Activated T-helper 2 cell treated with anti-CD3 and anti-CD28 coated beads, Interferon-gamma antibody, Interleukin-2, Interleukin-4, amounts not matched to agents 10 μg/mL and 5 μg/mL and 100 μg/mL, durations not matched to agents 14 hours and 24 hours and 36 hours (primary cell): ENCODE measurements at regions not wholly inside any gene's neighbourhood (a gene's known extent, or its start where the extent isn't known, plus 50 kb on each side); places are given as distances from the start of the nearest gene placed in this dataset.

ENCODE experiments used
- DNase-seq: peaks from one replicate; pipeline ENCODE4 v3.0.0; 2021; ENCODE audit warnings: low spot score
- H3K27ac Mint-ChIP-seq: one replicate; pipeline ENCODE4 v1.8.0; 2021; ENCODE audit warnings: mixed read lengths
- H3K27me3 Mint-ChIP-seq: one replicate; pipeline ENCODE4 v1.8.0; 2021; ENCODE audit warnings: low read depth, mixed read lengths
- H3K36me3 Mint-ChIP-seq: one replicate; pipeline ENCODE4 v1.8.0; 2021; ENCODE audit warnings: low read depth, mixed read lengths
- H3K4me1 Mint-ChIP-seq: one replicate; pipeline ENCODE4 v1.8.0; 2021; ENCODE audit warnings: low read depth, mixed read lengths
- H3K4me3 Mint-ChIP-seq: one replicate; pipeline ENCODE4 v1.8.0; 2021; ENCODE audit warnings: low read depth, mild to moderate bottlenecking, moderate library complexity, mixed read lengths
- H3K9me3 Mint-ChIP-seq: one replicate; pipeline ENCODE4 v1.8.0; 2021; ENCODE audit warnings: mixed read lengths
- intact Hi-C: fragments of 100-400 bp; cut with micrococcal nuclease; formaldehyde crosslinking; loops from one replicate; pipeline ENCODE4 v1.15.1; 2023

DNA sequence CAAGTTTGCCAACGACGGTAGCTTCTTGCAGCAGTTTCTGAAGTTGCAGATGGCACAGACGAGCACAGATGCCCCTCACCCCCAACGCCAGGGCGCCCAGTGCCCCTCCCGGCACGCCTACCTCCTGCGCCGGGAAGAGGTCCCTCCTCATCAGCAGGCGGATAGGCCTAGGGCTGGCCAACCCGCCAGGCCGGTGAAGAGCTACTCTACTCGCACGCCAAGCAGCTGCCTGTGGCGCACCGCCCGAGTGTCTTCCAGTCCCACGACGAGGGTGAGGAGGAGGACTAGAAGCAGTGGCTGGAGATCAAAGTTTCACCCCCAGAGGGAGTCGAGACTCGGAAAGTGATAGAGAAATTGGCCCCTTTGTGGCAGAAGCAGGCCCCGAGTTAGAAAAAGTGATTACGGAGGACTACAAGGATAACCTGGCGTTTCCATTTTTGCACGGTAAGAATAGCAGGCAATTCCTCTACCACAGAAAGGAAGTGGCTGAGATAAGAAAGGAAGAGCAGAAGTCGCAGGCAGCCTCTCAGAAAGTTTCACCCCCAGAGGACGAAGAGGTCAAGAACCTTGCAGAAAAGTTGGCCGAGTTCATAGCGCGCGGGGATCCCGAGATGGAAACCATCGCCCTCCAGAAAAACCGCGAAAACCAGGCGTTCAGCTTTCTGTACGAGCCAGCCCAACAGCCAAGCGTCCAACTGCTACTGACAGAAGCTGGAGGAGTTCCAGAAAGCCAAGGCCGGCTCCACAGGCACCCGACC is 170.4 kb downstream of the HINT1 start:
- Mint-ChIP-seq H3K9me3 (no peaks in the 10 kb centered on the region), H3K36me3 (no peaks in the 10 kb centered on the region), H3K27me3 (peaks cover 3% of the 10 kb centered on the region), H3K4me1 (no peaks in the 10 kb centered on the region), H3K27ac (no peak overlapping the region), H3K4me3 (no peak overlapping the region)
- intact Hi-C loops, result no loop called here
- DNase-seq, result no peak

GRCh38 chr5:130992621-130993020 is 172.4 kb downstream of the HINT1 start:
- Mint-ChIP-seq H3K27me3 (peaks cover 3% of the 10 kb centered on the region), H3K4me1 (no peaks in the 10 kb centered on the region), H3K4me3 (no peak overlapping the region), H3K9me3 (no peaks in the 10 kb centered on the region), H3K36me3 (no peaks in the 10 kb centered on the region), H3K27ac (no peak overlapping the region)
- no peak for DNase-seq
- intact Hi-C loops, result no loop called here

DNA sequence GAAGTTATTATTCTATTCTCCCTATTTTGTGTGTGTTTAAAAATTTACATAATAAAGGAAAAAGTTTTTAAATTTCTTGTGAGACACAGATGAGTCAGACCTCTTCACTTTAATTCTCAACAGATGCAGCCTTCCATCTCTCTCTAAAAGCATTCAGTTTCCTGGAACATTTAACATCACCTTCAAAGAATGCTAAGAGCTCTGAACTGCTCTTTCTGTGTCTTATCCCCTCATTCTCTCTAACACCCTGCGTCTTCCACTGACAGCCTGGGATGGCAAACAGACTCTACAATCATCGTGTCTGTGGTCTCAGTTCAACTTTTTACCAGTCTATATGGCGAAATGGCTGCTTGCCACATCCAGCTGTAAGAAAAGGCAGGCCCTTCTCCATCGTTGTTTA is 173.0 kb downstream of the HINT1 start:
- H3K27me3 Mint-ChIP-seq, result peaks cover 3% of the 10 kb centered on the region
- DNase-seq, result no peak
- H3K4me3 Mint-ChIP-seq, result no peak overlapping the region
- intact Hi-C loops, result no loop called here
- no peaks in the 10 kb centered on the region for H3K9me3 Mint-ChIP-seq
- H3K27ac Mint-ChIP-seq, result no peak overlapping the region
- H3K4me1 Mint-ChIP-seq, result no peaks in the 10 kb centered on the region
- H3K36me3 Mint-ChIP-seq, result no peaks in the 10 kb centered on the region

DNA sequence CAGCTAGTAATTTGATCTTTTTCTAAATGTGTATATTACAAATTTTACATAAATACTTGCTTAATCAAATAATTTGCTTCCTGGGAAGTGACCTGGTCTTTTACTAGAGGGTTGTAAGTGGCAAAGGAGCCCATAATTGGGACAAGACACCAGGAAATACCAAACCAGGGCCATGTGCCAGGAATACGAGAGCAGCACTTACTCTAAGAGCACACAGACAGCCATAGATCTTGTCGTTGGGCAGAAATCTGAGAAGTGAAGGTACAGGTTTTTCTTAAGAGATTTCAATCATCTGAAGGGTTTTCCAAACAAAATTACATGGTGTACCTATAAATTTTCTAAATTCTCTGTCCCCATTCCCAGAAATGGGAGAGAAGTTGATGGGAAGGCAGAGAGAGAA is 179.3 kb downstream of the HINT1 start:
- Mint-ChIP-seq H3K36me3 (no peaks in the 10 kb centered on the region), H3K4me1 (no peaks in the 10 kb centered on the region), H3K4me3 (no peak overlapping the region), H3K27ac (no peak overlapping the region), H3K9me3 (no peaks in the 10 kb centered on the region), H3K27me3 (no peaks in the 10 kb centered on the region)
- intact Hi-C loops, result no loop called here
- DNase-seq, result no peak

DNA sequence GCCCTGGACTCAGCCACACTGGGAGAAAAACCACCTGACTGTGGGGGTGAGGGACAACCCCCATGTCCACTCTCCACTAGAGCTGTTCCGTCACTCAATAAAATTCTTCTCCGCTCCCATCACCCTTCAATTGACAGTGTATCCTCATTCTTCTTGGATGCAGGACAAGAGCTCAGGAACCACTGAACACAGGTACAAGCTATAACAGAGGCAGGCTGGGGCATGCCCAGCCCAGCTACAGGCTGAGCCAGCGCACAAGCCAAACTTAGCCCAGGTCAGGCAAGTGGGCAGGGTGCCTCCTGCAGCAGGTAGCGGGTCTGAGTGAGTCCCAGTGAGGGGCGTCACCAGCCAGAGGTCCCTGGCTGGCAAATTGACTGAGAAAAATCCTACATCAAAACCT is 183.4 kb downstream of the HINT1 start:
- intact Hi-C loops, result no loop called here
- Mint-ChIP-seq H3K36me3 (no peaks in the 10 kb centered on the region), H3K27me3 (no peaks in the 10 kb centered on the region), H3K4me3 (no peak overlapping the region), H3K9me3 (no peaks in the 10 kb centered on the region), H3K27ac (no peak overlapping the region), H3K4me1 (no peaks in the 10 kb centered on the region)
- no peak for DNase-seq

DNA sequence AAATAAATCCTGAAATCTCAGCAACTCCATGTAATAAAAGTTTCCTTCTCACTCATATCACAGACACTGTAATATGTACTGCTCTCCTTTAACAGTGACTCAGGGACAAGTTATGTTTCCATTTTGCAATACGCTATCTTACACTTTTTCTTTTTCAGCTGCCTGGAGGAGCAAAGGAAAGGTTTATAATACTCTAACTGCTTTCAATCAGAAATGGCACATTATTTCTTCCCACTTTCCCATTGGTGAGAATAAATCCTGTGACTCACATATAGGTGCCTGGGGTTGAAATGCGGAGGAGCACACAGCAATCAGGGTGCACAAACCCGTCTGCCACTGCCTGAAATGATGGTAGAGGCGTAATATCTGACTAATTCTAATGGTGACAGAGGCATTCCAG is 186.6 kb downstream of the HINT1 start:
- no peaks in the 10 kb centered on the region for H3K9me3 Mint-ChIP-seq
- DNase-seq, result no peak
- intact Hi-C loops, result no loop called here
- no peak overlapping the region for H3K27ac Mint-ChIP-seq
- H3K27me3 Mint-ChIP-seq, result no peaks in the 10 kb centered on the region
- no peak overlapping the region for H3K4me3 Mint-ChIP-seq
- H3K36me3 Mint-ChIP-seq, result no peaks in the 10 kb centered on the region
- no peaks in the 10 kb centered on the region for H3K4me1 Mint-ChIP-seq

- Mint-ChIP-seq H3K9me3 (no peaks in the 10 kb centered on the region), H3K27ac (no peak overlapping the region), H3K4me1 (no peaks in the 10 kb centered on the region), H3K36me3 (no peaks in the 10 kb centered on the region), H3K27me3 (no peaks in the 10 kb centered on the region), H3K4me3 (no peak overlapping the region)
- intact Hi-C loops, result no loop called here
- no peak for DNase-seq
These were observed 188.6 kb downstream of the HINT1 start for GRCh38 chr5:130976493-130976892.

- intact Hi-C loops, result no loop called here
- Mint-ChIP-seq H3K4me3 (no peak overlapping the region), H3K27me3 (no peaks in the 10 kb centered on the region), H3K36me3 (no peaks in the 10 kb centered on the region), H3K4me1 (no peaks in the 10 kb centered on the region), H3K9me3 (no peaks in the 10 kb centered on the region), H3K27ac (no peak overlapping the region)
- DNase-seq, result no peak
These were observed 189.2 kb downstream of the HINT1 start for GRCh38 chr5:130975847-130976246.

- intact Hi-C loops, result no loop called here
- DNase-seq, result no peak
- no peak overlapping the region for H3K27ac Mint-ChIP-seq
- H3K4me1 Mint-ChIP-seq, result no peaks in the 10 kb centered on the region
- H3K36me3 Mint-ChIP-seq, result no peaks in the 10 kb centered on the region
- H3K4me3 Mint-ChIP-seq, result no peak overlapping the region
- H3K27me3 Mint-ChIP-seq, result no peaks in the 10 kb centered on the region
- no peaks in the 10 kb centered on the region for H3K9me3 Mint-ChIP-seq
These were observed 189.8 kb downstream of the HINT1 start for GRCh38 chr5:130975299-130975698.

DNA sequence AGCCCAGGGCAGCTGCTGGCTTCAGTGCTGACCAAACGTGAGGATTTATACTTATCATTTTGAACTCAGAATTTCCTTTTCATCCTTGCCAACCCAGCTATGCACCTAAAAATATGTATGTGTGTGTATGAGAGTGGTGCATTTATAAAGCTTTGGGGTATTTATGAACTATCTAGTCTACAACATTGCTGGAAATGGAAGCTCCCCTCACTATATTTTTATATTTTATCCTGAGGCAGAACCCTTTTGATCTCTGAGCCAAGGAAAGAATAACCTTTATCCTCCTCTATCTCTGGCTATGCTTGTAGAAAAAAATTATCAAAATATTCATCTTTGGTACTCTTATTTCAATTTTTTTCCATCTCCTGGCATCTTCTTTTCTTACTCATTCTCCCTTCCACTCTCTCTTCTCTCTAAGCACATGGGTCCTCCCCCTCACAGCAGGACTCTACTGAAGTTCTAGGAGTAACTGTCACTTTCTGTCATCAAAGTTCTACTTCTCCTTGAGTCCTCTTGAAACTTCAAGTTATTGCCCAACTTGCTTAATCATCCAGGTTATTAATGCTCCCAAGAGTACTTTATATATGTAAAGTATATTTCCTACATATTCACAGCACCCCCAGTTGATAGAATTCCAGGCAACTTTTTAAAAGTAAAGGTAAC is 190.9 kb downstream of the HINT1 start:
- Mint-ChIP-seq H3K4me3 (no peak overlapping the region), H3K36me3 (no peaks in the 10 kb centered on the region), H3K4me1 (no peaks in the 10 kb centered on the region), H3K27me3 (no peaks in the 10 kb centered on the region), H3K27ac (no peak overlapping the region), H3K9me3 (no peaks in the 10 kb centered on the region)
- intact Hi-C loops, result no loop called here
- DNase-seq, result no peak

DNA sequence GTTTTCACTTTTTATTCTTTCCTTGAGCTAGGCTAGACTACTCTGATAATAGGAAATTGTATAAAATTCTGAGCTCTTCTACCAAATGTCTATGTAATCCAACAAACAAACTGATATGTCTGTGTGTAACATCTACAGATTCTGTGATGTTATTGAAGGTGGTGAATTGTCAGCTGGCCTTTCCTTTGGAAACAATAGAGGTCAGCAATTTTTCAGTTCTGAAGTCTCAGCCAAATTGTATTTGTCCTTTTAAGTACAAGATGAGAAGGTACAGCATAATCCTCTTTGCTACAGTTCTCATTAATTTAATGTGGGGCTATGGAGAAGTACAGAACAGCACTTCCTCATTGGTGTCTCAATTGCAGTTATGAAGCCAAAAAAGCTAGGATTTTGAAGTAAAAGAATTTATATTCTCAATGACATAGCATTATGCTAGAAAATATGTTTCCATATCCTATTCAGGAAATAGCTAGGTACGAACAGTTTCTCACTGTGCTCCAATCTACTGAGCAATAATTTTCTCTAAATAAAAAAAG is 198.0 kb downstream of the HINT1 start:
- no peak overlapping the region for H3K4me3 Mint-ChIP-seq
- no peaks in the 10 kb centered on the region for H3K36me3 Mint-ChIP-seq
- H3K27me3 Mint-ChIP-seq, result no peaks in the 10 kb centered on the region
- peaks cover 7% of the 10 kb centered on the region for H3K9me3 Mint-ChIP-seq
- H3K4me1 Mint-ChIP-seq, result no peaks in the 10 kb centered on the region
- H3K27ac Mint-ChIP-seq, result no peak overlapping the region
- intact Hi-C loops, result no loop called here
- DNase-seq, result no peak

- no peak overlapping the region for H3K4me3 Mint-ChIP-seq
- no peaks in the 10 kb centered on the region for H3K27me3 Mint-ChIP-seq
- no peaks in the 10 kb centered on the region for H3K36me3 Mint-ChIP-seq
- no peaks in the 10 kb centered on the region for H3K4me1 Mint-ChIP-seq
- no peak overlapping the region for H3K27ac Mint-ChIP-seq
- peaks cover 8% of the 10 kb centered on the region for H3K9me3 Mint-ChIP-seq
- no peak for DNase-seq
- intact Hi-C loops, result no loop called here
These were observed 199.1 kb downstream of the HINT1 start for GRCh38 chr5:130965920-130966319.

DNA sequence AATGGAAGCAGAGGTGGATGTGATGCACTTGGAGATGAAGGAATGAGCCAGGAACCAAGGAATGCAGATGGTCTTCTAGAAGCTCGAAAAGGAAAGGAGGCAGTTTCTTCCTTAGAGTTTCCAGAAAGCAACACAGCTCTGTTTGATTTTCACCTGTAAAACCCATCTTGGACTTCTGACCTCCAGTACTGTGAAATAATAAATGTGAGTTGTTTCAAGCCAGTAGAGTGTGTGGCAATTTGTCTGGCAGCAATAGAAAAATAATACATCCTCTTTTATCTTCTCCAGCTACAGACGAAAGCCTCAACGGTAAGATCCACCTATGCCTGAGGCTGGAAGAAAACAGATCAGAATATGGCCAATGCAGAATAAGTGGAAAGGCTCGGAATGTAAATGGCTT is 199.7 kb downstream of the HINT1 start:
- H3K27me3 Mint-ChIP-seq, result no peaks in the 10 kb centered on the region

More for the DNA sequence above, 199.7 kb downstream of the HINT1 start:
- H3K36me3 Mint-ChIP-seq, result no peaks in the 10 kb centered on the region
- DNase-seq, result no peak
- no peak overlapping the region for H3K4me3 Mint-ChIP-seq
- no peak overlapping the region for H3K27ac Mint-ChIP-seq
- intact Hi-C loops, result no loop called here
- H3K4me1 Mint-ChIP-seq, result no peaks in the 10 kb centered on the region
- peaks cover 8% of the 10 kb centered on the region for H3K9me3 Mint-ChIP-seq
